ENCODE measurements at regions not wholly inside any gene's neighbourhood (a gene's known extent, or its start where the extent isn't known, plus 50 kb on each side); places are given as distances from the start of the nearest gene placed in this dataset.

DNA sequence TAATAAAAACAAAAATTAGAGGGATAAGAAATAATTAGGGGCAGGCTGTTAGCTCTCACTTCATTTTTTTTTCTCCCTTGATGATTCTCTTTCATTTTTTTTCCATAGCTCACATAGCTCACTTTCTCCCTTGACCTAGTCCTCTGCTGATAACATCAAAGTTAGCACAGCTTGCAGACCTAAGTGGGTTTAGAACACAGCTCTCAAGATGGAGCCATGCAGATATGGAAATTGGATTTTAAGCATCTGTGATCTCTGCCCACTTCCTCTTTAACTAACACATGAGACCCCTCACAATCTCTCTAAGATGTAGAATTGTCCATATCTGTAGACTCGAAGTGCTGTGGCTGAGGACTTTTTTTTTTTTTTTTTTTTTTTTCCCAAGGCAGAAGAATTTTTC is 257.1 kb downstream of the SOX4 start:
- POLR2A ChIA-PET: no interaction called here
- CTCF ChIA-PET: no interaction called here
- no peak for TF ChIP-seq HDAC2 (IDR thresholded peaks at IDR 0.05)
- TF ChIP-seq TFCP2L1 (CRISPR knock-in tag; IDR thresholded peaks at IDR 0.05): no peak
- TF ChIP-seq ZNF302 (CRISPR knock-in tag; IDR thresholded peaks at IDR 0.05): no peak
- TF ChIP-seq POLR2AphosphoS2 (conservative IDR thresholded peaks at IDR 0.05; ENCODE audit: low read length): no peak
- TF ChIP-seq RARB (CRISPR knock-in tag; IDR thresholded peaks at IDR 0.05): no peak
- no peak for TF ChIP-seq NFE2L2 (conservative IDR thresholded peaks at IDR 0.05; ENCODE audit: low read length)
- TF ChIP-seq MYC (IDR thresholded peaks at IDR 0.05; ENCODE audit: borderline replicate concordance, low read length): no peak
- TF ChIP-seq POLR2A (IDR thresholded peaks at IDR 0.05; ENCODE audit: low read length): no peak
- TF ChIP-seq KDM5A (IDR thresholded peaks at IDR 0.05): no peak
- no peak for TF ChIP-seq HOXB5 (CRISPR knock-in tag; IDR thresholded peaks at IDR 0.05)
- TF ChIP-seq ZFP36 (IDR thresholded peaks at IDR 0.05; ENCODE audit: borderline replicate concordance, partially characterized antibody): no peak
- no peak for TF ChIP-seq EHMT2 (IDR thresholded peaks at IDR 0.05; ENCODE audit: low read depth)
- no peak for TF ChIP-seq HES2 (IDR thresholded peaks at IDR 0.05)
- TF ChIP-seq FOXS1 (CRISPR knock-in tag; IDR thresholded peaks at IDR 0.05): no peak
- TF ChIP-seq CHD4 (IDR thresholded peaks at IDR 0.05; ENCODE audit: borderline replicate concordance): no peak
- TF ChIP-seq PHF8 (IDR thresholded peaks at IDR 0.05; ENCODE audit: borderline replicate concordance, low read depth): no peak
- no peak for TF ChIP-seq JUN (IDR thresholded peaks at IDR 0.05)
- TF ChIP-seq GATA3 (IDR thresholded peaks at IDR 0.05; ENCODE audit: borderline replicate concordance): no peak
- no peak for TF ChIP-seq HEYL (CRISPR knock-in tag; IDR thresholded peaks at IDR 0.05)
- no peak for TF ChIP-seq NR3C1 (IDR thresholded peaks at IDR 0.05)
- DNase-seq (ENCODE audit: low read depth in 1 of 2, low spot score in 1 of 2) (no peak), FAIRE-seq (no peak), ATAC-seq (no peak)
- Histone ChIP-seq H3K4me2 (no peak overlapping the region), H3K27ac (no peak overlapping the region), H3K4me1 (peaks cover 15% of the 10 kb centered on the region), H3K4me3 (no peak overlapping the region), H3K9me3 (no peaks in the 10 kb centered on the region)
- WGBS (ENCODE audit: missing lambda C conversion rate): 70% methylated on average over 1 of the region's 1 CpG

GRCh38 chr6:21855811-21856455 is 262.4 kb downstream of the SOX4 start:
- ChIA-PET POLR2A (no interaction called here), CTCF (no interaction called here)
- Histone ChIP-seq H3K4me1 (peaks cover 13% of the 10 kb centered on the region; the same call in 2 of the 3 replicates), H3K27ac (peak overlapping the region; percentile 50 to 69; a peak in 4 of 6 replicates), H3K4me2 (peak overlapping the region; percentile 26; the same call in 2 of the 3 replicates), H3K4me3 (no peak overlapping the region), H3K9me3 (no peaks in the 10 kb centered on the region)
- no peak for ATAC-seq
- FAIRE-seq: no peak
- DNase-seq (ENCODE audit: low read depth in 1 of 2, low spot score in 1 of 2): no peak
- TF ChIP-seq CBX8 (IDR thresholded peaks at IDR 0.05): no peak
- TF ChIP-seq MYC (IDR thresholded peaks at IDR 0.05; ENCODE audit: borderline replicate concordance, low read length): no peak
- TF ChIP-seq, protein P1, sequence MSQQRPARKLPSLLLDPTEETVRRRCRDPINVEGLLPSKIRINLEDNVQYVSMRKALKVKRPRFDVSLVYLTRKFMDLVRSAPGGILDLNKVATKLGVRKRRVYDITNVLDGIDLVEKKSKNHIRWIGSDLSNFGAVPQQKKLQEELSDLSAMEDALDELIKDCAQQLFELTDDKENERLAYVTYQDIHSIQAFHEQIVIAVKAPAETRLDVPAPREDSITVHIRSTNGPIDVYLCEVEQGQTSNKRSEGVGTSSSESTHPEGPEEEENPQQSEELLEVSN (IDR thresholded peaks at IDR 0.05; ENCODE audit: borderline replicate concordance, low read depth): no peak
- TF ChIP-seq ZC3H11A (IDR thresholded peaks at IDR 0.05): no peak
- WGBS (ENCODE audit: missing lambda C conversion rate): 79% methylated on average over 6 of the region's 6 CpGs

GRCh38 chr6:21856456-21856825 is 262.9 kb downstream of the SOX4 start:
- DNase-seq (ENCODE audit: low read depth in 1 of 2, low spot score in 1 of 2): peak; percentile 4 to 7
- peaks cover 13% of the 10 kb centered on the region; the same call in 2 of the 3 replicates for H3K4me1 ChIP-seq
- H3K9me3 ChIP-seq: no peaks in the 10 kb centered on the region
- peak overlapping the region; percentile 50 to 69; a peak in 4 of 6 replicates for H3K27ac ChIP-seq
- ChIA-PET CTCF (no interaction called here), POLR2A (no interaction called here)
- TF ChIP-seq HOXB5 (CRISPR knock-in tag; IDR thresholded peaks at IDR 0.05) (no peak), JUNB (IDR thresholded peaks at IDR 0.05) (peak; percentile 30; the same call in 1 of the 2 replicates), ZC3H11A (IDR thresholded peaks at IDR 0.05) (no peak), FOSL2 (IDR thresholded peaks at IDR 0.05) (no peak), FOSL2 (CRISPR knock-in tag; IDR thresholded peaks at IDR 0.05) (peak; percentile 19; the same call in 1 of the 2 replicates)
- H3K4me2 ChIP-seq: peak overlapping the region; percentile 26; the same call in 2 of the 3 replicates
- peak; percentile 58 to 64; a peak in 3 of 6 replicates for ATAC-seq
- 0% methylated on average over 1 of the region's 1 CpG for WGBS (ENCODE audit: missing lambda C conversion rate)
- H3K4me3 ChIP-seq: no peak overlapping the region
- no peak for FAIRE-seq

All from A549 (cell line).